Inferior parietal cortex (tissue), 1 donor: ENCODE measurements at regions not wholly inside any gene's neighbourhood (a gene's known extent, or its start where the extent isn't known, plus 50 kb on each side); places are given as distances from the start of the nearest gene placed in this dataset.

Source experiments
- DNase-seq: peaks from one replicate; pipeline ENCODE4 v3.0.0-alpha.2; 2016; ENCODE audit errors: extremely low spot score

GRCh38 chr7:126378642-126379041 is 874.1 kb downstream of the GRM8 start:
- DNase-seq: no peak

DNA sequence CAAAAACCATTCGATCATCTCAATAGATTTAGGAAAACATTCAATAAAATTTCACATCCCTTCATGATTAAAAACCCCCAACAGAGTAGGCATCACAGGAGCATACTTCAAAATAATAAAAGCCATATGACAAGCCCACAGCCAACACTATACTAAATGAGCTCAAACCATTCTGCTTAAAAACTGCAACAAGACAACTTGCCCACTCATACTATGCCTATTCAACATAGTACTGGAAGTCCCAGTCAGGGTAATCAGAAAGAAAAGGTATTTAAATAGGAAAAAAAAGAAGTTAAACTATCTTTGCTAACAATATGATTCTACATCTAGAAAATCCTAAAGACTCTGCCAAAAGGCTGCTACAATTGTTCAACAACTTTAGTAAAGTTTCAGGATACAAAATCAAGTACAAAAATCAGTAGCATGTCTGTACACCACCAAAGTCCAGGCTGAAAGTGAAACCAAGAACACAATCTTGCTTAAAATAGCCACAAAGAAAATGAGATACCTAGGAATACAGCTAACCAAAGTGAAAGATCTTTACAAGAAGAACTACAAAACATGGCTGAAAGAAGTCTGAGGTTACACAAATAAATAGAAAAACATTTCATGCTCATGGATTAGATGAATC is 882.6 kb downstream of the GRM8 start:
- DNase-seq: no peak

GRCh38 chr7:126362746-126363145 is 890.0 kb downstream of the GRM8 start:
- DNase-seq: no peak

DNA sequence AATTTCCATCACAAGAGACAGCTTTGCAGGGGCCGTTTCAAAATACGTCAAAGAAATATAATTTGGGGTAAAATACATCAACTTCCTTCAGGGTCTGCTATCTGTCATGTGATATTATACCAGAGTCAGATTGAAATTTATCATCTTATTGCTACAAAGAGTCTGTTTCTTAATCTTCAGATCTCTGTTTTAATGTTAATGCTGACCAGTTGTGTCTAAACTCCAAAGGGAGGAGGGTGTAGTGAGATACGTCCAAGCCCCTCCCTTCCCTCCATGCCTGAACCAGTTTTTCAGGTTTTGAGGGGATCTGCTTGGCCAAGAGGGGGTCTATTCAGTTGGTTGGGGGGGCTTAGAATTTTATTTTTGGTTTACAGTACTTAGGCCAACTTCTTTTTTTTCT is 891.6 kb downstream of the GRM8 start:
- DNase-seq: no peak

DNA sequence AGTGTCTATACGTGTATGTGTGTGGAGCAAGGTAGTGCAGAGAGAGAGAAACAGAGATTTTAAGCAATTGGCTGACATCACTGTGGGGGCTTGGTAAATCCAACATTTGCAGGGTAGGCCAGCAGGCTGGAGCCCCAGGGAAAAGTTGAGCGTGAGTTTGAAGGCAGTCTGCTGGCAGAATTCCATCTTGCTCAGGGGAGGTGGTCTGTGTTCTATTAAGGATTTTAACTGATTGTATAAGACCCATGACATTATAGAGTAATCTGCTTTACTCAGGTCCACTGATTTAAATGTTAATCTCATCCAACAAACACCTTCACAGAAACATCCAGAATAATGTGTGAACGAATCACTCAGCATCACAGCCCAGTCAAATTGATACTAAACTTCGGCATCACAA is 912.9 kb downstream of the GRM8 start:
- DNase-seq: no peak

DNA sequence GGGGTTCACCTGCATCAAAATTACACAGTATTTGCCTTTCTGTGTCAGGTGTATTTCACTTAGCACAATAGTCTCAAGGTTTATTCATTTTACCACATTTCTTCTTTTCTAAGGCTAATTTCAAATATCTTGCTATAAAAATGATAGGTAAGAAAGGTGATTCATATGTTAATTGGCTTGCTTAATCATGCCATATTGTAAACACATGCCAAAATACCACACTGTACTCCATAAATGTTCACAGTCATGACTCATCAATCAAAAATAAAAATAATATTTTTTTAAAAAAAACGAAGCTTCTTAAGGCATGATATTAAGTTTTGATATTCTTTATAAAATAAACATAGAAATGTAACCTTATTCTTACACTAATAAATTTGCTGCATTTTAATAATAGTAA is 947.1 kb downstream of the GRM8 start:
- no peak for DNase-seq

DNA sequence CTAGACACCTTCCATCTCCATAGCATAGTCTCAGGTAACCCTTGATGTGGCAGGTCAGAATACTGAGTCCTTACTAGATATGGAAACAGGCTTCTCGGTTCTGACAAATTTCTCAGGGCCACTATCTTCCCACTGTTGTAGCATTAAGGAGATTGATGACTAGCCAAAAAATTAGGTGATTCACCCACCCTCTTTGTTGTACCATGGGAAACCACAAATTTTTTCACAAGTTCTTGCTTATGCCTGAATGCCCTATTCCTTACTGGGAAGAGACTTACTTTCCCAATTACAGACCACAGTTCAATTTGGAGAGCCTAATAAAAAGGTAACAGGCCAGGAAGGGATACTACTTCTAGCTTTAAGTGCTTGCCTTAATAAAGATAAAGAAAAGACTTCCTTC is 948.8 kb downstream of the GRM8 start:
- DNase-seq: no peak

DNA sequence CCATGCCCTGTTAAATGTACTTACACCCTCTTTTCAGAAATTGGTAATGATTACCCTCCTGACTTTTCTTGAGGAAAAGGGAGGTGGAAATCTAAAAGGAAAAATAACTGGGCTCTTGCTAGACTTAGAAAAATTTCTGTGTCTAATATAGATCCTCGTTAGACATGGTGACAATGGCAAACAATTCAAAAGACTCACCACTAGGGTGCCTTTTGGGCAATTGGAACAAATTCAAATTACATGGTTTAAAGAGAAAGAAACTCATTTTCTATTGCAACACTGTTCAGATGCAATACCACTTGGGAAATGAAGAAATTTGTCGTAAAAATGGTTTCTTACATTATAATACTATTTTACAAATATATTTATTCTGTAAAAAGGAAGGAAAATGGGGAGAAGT is 950.1 kb downstream of the GRM8 start:
- no peak for DNase-seq

DNA sequence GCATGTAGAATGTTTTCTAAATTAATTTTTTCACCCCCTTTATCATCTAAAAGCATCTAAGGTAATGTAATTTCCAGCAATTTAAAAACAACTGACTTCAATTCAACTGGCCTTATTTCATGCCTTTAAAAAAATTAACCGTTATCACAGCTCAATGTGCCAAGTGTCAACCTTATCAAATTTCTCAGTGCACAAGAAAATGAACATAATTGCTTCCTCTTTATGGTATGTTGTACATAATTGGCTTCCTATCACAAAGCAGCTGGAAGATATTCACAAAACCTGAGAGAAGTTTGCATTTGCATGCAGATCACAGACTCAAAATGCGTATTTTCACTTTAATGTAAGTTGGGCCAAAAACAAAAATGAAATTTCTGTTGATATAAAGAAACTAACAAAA is 966.4 kb downstream of the GRM8 start:
- no peak for DNase-seq

DNA sequence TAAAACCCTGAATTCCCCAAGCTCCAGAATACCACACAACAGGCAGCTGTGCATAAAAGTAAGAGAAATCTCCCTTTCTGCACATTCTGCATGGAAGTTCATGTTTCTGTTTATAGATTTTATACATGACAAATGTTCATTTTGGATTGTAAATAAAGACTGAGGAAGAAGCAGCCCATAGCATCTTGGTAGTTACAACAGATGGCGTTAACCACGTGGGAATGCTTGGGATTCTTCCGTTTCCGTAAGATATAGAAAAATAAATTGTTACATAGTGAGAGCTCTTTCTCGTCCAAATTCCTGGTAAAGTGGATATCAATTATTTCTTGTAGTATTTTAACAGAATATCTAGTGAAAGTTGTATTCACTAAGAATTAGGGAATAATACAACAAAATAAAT is 1016.5 kb downstream of the GRM8 start:
- no peak for DNase-seq

GRCh38 chr7:126228356-126229061 is 1024.2 kb downstream of the GRM8 start:
- DNase-seq: no peak

DNA sequence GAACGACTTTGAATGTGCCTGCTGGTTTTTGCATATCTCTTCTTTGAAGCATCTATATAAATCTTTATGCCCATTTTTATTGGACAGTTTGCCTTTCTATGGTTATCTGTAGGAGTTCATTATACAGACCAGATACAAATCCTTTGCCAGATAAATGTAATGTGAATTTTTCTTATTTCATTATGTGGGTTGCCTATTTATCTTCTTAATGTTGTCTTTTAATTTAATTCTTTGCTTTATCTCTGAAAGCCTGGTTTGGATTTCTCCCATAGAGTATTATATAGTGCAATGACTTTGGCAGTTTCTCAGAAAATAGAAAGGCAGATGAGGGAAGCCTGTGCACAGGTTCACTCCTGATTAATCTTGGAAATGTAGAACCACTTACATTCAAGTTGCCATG is 1025.1 kb downstream of the GRM8 start:
- DNase-seq: no peak

- DNase-seq: no peak
Observed at GRCh38 chr7:126227055-126227454, 1025.7 kb downstream of the GRM8 start.

- no peak for DNase-seq
Observed at GRCh38 chr7:126223729-126224128, 1029.0 kb downstream of the GRM8 start.

DNA sequence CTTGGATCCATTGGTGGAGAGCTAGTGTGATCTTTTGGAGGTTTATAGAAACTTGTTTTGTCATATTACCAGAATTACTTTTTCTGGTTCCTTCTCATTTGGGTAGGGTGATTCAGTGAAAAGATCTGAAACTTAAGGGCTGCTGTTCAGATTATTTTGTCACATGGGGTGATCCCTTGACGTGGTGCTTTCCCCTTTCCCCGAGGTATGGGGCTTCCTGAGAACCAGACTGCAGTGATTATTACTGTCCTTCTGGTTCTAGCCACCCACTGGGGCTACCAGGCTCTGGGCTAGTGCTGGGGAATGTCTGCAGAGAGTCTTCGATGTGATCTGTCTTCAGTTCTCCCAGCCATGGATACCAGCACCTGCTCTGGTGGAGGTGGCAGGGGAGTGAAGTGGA is 1030.0 kb downstream of the GRM8 start:
- no peak for DNase-seq

- DNase-seq: no peak
Observed at GRCh38 chr7:126215785-126216184, 1037.0 kb downstream of the GRM8 start.

GRCh38 chr7:126213876-126214275 is 1038.9 kb downstream of the GRM8 start:
- DNase-seq: no peak

DNA sequence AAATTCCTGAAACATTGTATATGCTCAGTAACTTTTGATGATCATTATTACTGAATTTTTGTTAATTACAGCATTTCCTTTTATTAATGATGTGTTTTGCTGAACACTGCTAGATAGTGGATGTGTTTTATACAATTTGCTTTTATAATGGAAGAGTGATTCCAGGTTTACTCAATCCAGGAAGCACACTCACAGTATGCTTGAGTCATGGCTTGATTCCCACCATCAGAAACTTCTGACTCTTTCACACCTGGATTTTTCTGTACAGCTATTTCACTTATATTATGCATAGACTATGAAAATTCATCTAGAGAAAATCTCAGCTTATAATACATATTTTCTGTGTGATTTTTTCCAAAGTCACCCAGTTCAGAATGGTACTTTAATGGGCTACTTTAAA is 1040.9 kb downstream of the GRM8 start:
- DNase-seq: no peak

DNA sequence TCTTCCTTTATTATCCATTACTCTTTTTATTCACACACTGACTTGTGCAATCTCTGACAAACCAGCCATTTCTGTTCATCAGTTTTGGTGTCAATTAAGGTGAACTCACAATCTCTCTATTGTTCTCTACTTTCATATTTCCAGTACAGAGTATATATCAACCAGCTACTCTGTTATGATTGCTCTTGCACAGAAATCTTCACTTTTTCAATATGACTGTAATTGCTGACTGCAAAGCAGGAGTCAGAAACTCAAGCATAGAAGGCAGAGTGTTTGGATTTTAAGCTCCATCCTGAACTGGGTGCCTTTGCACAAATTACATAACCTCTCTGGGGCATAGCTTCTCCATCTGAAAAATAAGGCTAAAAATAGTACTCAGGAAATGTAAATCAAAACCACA is 1042.0 kb downstream of the GRM8 start:
- no peak for DNase-seq

GRCh38 chr7:126203185-126203584 is 1049.6 kb downstream of the GRM8 start:
- no peak for DNase-seq

- DNase-seq: no peak
Observed at GRCh38 chr7:126202177-126202576, 1050.6 kb downstream of the GRM8 start.

DNA sequence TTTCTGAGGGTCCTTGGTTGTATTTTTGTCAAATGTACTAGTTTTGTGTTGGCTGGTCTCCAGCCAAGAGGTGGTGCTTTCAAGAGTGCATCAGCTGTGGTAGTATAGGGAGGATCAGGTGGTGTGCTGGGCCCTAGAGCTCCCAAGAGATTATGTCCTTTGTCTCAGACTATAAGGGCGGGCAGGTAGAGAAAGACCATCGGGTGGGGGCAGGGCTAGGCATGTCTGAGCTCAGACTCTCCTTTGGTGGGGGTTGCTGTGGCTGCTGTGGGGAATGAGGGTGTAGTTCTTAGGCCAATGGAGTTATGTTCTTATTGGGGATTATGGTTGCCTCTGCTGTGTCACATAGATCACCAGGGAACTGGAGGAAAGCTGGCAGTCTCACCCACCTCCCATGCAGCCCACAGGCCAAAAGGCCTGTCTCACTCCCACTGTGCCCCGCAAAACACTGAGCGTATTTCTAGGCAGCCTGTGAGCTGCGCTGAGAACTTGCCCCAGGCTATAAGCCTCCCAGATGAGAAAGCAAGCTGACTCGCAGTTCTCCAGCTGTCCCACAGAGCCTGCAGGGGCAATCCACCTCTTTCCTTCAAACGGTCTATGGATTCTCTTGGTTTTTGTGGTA is 1066.7 kb downstream of the GRM8 start:
- DNase-seq: no peak

GRCh38 chr7:126179916-126180315 is 1072.8 kb downstream of the GRM8 start:
- DNase-seq: no peak
